OCI-LY7 (cell line): ENCODE measurements at regions not wholly inside any gene's neighbourhood (a gene's known extent, or its start where the extent isn't known, plus 50 kb on each side); places are given as distances from the start of the nearest gene placed in this dataset.

Experiments used
- BruUV-seq: library from RNA; stranded (reverse); fragments of 400-500 nt; replicated peaks from 2 replicates; lab custom pipeline; 2021; lab: Mats Ljungman, UMichigan
- CTCF ChIA-PET: fragments of 300-600 bp; sonication (Branson Sonifier 250); formaldehyde crosslinking; loops from one replicate; lab custom pipeline; 2022; ENCODE audit warnings: antibody characterized with exemption; ENCODE audit not compliant: unreplicated experiment; lab: Charles Lee
- POLR2A ChIA-PET: fragments of 300-600 bp; sonication (Branson Sonifier 250); formaldehyde crosslinking; loops from one replicate; lab custom pipeline; 2022; ENCODE audit warnings: antibody characterized with exemption; lab: Charles Lee
- DNase-seq: peaks from one replicate; pipeline ENCODE4 v3.0.0-alpha.2; 2015; ENCODE audit warnings: low spot score
- H2AFZ ChIP-seq: fragments of 200-600 bp; sonication (generic), shearing (Covaris generic); 2 replicates; pipeline ENCODE4 v1.6.1; 2014; ENCODE audit warnings: mild to moderate bottlenecking, antibody characterized with exemption, low read length, moderate library complexity
- H3K27ac ChIP-seq: fragments of 200-600 bp; sonication (generic); 2 replicates; pipeline ENCODE4 v1.5.1; 2014; ENCODE audit warnings: mixed run types, low read depth, mild to moderate bottlenecking, moderate library complexity, low read length, inconsistent platforms; ENCODE audit not compliant: poor library complexity, severe bottlenecking
- H3K36me3 ChIP-seq: fragments of 200-600 bp; sonication (generic); 2 replicates; pipeline ENCODE4 v1.6.1; 2014; ENCODE audit warnings: mild to moderate bottlenecking, antibody characterized with exemption, low read length, moderate library complexity, mixed read lengths; ENCODE audit not compliant: insufficient read depth
- H3K4me1 ChIP-seq: fragments of 200-600 bp; sonication (generic); 2 replicates; pipeline ENCODE4 v1.5.1; 2014; ENCODE audit warnings: mild to moderate bottlenecking, low read length; ENCODE audit not compliant: insufficient read depth, poor library complexity, severe bottlenecking
- H3K4me2 ChIP-seq: fragments of 200-600 bp; sonication (generic); 2 replicates; pipeline ENCODE4 v1.6.1; 2014; ENCODE audit warnings: mild to moderate bottlenecking, low read length
- H3K4me3 ChIP-seq: fragments of 200-600 bp; sonication (generic); 2 replicates; pipeline ENCODE4 v1.5.1; 2014; ENCODE audit warnings: mild to moderate bottlenecking, low read depth, low read length; ENCODE audit not compliant: poor library complexity, severe bottlenecking
- H3K79me2 ChIP-seq: fragments of 200-600 bp; sonication (generic); 2 replicates; pipeline ENCODE4 v1.6.1; 2016; ENCODE audit warnings: low read depth, mild to moderate bottlenecking, low read length, moderate library complexity, mixed read lengths; ENCODE audit not compliant: insufficient read depth
- H3K9me2 ChIP-seq: fragments of 200-600 bp; sonication (generic); 2 replicates; pipeline ENCODE4 v1.6.1; 2016; ENCODE audit warnings: mild to moderate bottlenecking, low read length, mixed read lengths; ENCODE audit not compliant: insufficient read depth
- H3K9me3 ChIP-seq: fragments of 200-600 bp; sonication (generic); 2 replicates; pipeline ENCODE4 v1.6.1; 2014; ENCODE audit warnings: mild to moderate bottlenecking, mixed run types, low read length, mixed read lengths
- H4K20me1 ChIP-seq: fragments of 200-600 bp; sonication (generic); 2 replicates; pipeline ENCODE4 v1.6.1; 2014; ENCODE audit warnings: mild to moderate bottlenecking, antibody characterized with exemption, low read length, moderate library complexity, mixed read lengths; ENCODE audit not compliant: insufficient read depth
- CTCF ChIP-seq: fragments of 200-600 bp; sonication (generic); conservative IDR thresholded peaks from 2 replicates; pipeline ENCODE4 v1.5.1; 2014; ENCODE audit warnings: mild to moderate bottlenecking, antibody characterized with exemption, low read length, moderate library complexity, mixed read lengths
- EZH2phosphoT487 ChIP-seq: fragments of 200-600 bp; sonication (generic); IDR thresholded peaks from 2 replicates; pipeline ENCODE4 v1.6.1; 2018; ENCODE audit warnings: low read depth, borderline replicate concordance, mild to moderate bottlenecking, mixed run types, antibody characterized with exemption, low read length, moderate library complexity, mixed read lengths
- intact Hi-C: fragments of 100-400 bp; cut with micrococcal nuclease; formaldehyde crosslinking; loops from one replicate; pipeline ENCODE4 v1.10.0; 2022; ENCODE audit not compliant: unreplicated experiment

GRCh38 chr6:134381959-134382358, 64.0 kb upstream of the SGK1 start:
- POLR2A ChIA-PET: interaction anchor here (0.5 to 1.4 kb wide), 4 partner anchors 9 to 75 kb away, joined by 3 to 4 read pairs (median 3); no protein-coding TSS in a partner anchor
- no TSS peak for BruUV-seq
- Histone ChIP-seq H2AFZ (no peak overlapping the region), H4K20me1 (no peaks in the 10 kb centered on the region), H3K9me3 (0 out of 2 replicates have a peak, but pooled peaks cover 3% of the 10 kb centered on the region), H3K9me2 (no peaks in the 10 kb centered on the region), H3K4me2 (no peak overlapping the region), H3K4me3 (no peak overlapping the region), H3K27ac (no peak overlapping the region), H3K4me1 (no peaks in the 10 kb centered on the region), H3K36me3 (no peaks in the 10 kb centered on the region), H3K79me2 (no peaks in the 10 kb centered on the region)
- TF ChIP-seq CTCF (no peak), EZH2phosphoT487 (no peak)
- intact Hi-C loops: no loop called here
- DNase-seq: no peak
- CTCF ChIA-PET: no interaction called here

DNA sequence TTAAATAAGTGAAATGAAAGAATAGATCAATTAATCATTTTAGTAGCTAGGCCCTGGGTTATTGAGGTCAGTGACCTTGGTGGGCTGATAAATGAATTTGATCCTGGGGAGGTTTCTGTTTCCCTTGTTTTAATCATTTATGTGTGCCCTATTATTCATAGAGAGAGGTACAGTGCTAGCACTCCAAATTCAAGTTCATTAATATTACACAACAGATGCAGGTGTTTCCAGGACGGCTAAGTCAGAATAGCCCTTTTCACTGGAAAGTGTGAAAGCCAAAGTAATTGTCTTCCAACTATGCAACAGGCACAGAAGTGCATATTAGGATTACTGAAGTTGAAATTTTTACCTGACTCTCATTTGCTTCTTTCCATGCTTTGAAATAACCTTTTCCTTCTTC, 61.7 kb upstream of the SGK1 start:
- Histone ChIP-seq H3K36me3 (no peaks in the 10 kb centered on the region), H3K9me3 (no peaks in the 10 kb centered on the region), H3K4me3 (no peak overlapping the region), H3K4me2 (no peak overlapping the region), H3K9me2 (no peaks in the 10 kb centered on the region), H3K4me1 (no peaks in the 10 kb centered on the region), H4K20me1 (no peaks in the 10 kb centered on the region), H3K79me2 (no peaks in the 10 kb centered on the region), H3K27ac (no peak overlapping the region), H2AFZ (peak overlapping the region; percentile 55)
- ChIA-PET POLR2A (interaction anchor here (0.6 kb wide), 2 partner anchors 28 to 1426 kb away, joined by 4 to 5 read pairs; no protein-coding TSS in a partner anchor), CTCF (no interaction called here)
- TF ChIP-seq CTCF: no peak
- TF ChIP-seq EZH2phosphoT487: no peak
- no TSS peak for BruUV-seq
- intact Hi-C loops: no loop called here
- no peak for DNase-seq

- TF ChIP-seq CTCF (no peak), EZH2phosphoT487 (no peak)
- H3K27ac ChIP-seq: no peak overlapping the region
These were observed 61.2 kb upstream of the SGK1 start for GRCh38 chr6:134379076-134379475.

More at GRCh38 chr6:134379076-134379475, 61.2 kb upstream of the SGK1 start:
- H2AFZ ChIP-seq: peak overlapping the region; percentile 55
- ChIA-PET POLR2A (interaction anchor here (0.6 kb wide), 2 partner anchors 27 to 1427 kb away, joined by 4 to 5 read pairs; no protein-coding TSS in a partner anchor), CTCF (no interaction called here)
- no peaks in the 10 kb centered on the region for H3K9me3 ChIP-seq
- no peak overlapping the region for H3K4me2 ChIP-seq
- no TSS peak for BruUV-seq
- no peaks in the 10 kb centered on the region for H3K79me2 ChIP-seq
- no peaks in the 10 kb centered on the region for H3K4me1 ChIP-seq
- intact Hi-C loops: no loop called here
- no peak for DNase-seq
- H3K36me3 ChIP-seq: no peaks in the 10 kb centered on the region
- H3K4me3 ChIP-seq: no peak overlapping the region
- H3K9me2 ChIP-seq: no peaks in the 10 kb centered on the region
- H4K20me1 ChIP-seq: no peaks in the 10 kb centered on the region
